ENCODE measurements at regions not wholly inside any gene's neighbourhood (a gene's known extent, or its start where the extent isn't known, plus 50 kb on each side); places are given as distances from the start of the nearest gene placed in this dataset.
"Not testable (repeated sequence)": the region's sequence is repeated elsewhere in the genome, so short reads cannot be mapped to it uniquely, and the experiment has no call there.

- H3K4me3 ChIP-seq: no peak overlapping the region
- 56 to 64% (median 59%) methylated on average over 5 of the region's 5 CpGs for WGBS, 3 donors
Measured at GRCh38 chr2:146414456-146414855, 1430.4 kb upstream of the ACVR2A start.

GRCh38 chr2:146413086-146413610 lies 1431.7 kb upstream of the ACVR2A start:
- no peak for ATAC-seq
- intact Hi-C loops (cut with DNase I): no loop called here
- no peak for DNase-seq
- Histone ChIP-seq H3K4me1 (no peaks in the 10 kb centered on the region), H3K27me3 (ENCODE audit: insufficient read depth in 3 of 3, low read length in 2 of 3) (no peaks in the 10 kb centered on the region), H3K27ac (no peak overlapping the region), H3K36me3 (ENCODE audit: insufficient read depth in 1 of 2, low read depth in 1 of 2) (no peaks in the 10 kb centered on the region), H3K4me3 (no peak overlapping the region), H3K9me3 (no peaks in the 10 kb centered on the region)
- no peak for TF ChIP-seq CTCF (IDR thresholded peaks at IDR 0.05)
- 92 to 97% (median 92%) methylated on average over 20 to 22 of the region's 22 CpGs for WGBS, 3 donors

More at GRCh38 chr2:146414456-146414855, 1430.4 kb upstream of the ACVR2A start:
- no peak for ATAC-seq
- H3K4me1 ChIP-seq: no peaks in the 10 kb centered on the region
- DNase-seq: no peak
- H3K27ac ChIP-seq: no peak overlapping the region
- TF ChIP-seq CTCF (IDR thresholded peaks at IDR 0.05): no peak
- no peaks in the 10 kb centered on the region for H3K9me3 ChIP-seq
- H3K36me3 ChIP-seq (ENCODE audit: insufficient read depth in 1 of 2, low read depth in 1 of 2): no peaks in the 10 kb centered on the region
- intact Hi-C loops (cut with DNase I): no loop called here
- no peaks in the 10 kb centered on the region for H3K27me3 ChIP-seq (ENCODE audit: insufficient read depth in 3 of 3, low read length in 2 of 3)

GRCh38 chr2:146412625-146413024 lies 1432.2 kb upstream of the ACVR2A start:
- Histone ChIP-seq H3K4me1 (no peaks in the 10 kb centered on the region), H3K27me3 (ENCODE audit: insufficient read depth in 3 of 3, low read length in 2 of 3) (no peaks in the 10 kb centered on the region), H3K36me3 (ENCODE audit: insufficient read depth in 1 of 2, low read depth in 1 of 2) (no peaks in the 10 kb centered on the region), H3K27ac (no peak overlapping the region), H3K4me3 (no peak overlapping the region), H3K9me3 (no peaks in the 10 kb centered on the region)
- intact Hi-C loops (cut with DNase I): no loop called here
- 93% methylated on average over 8 of the region's 8 CpGs for WGBS, 3 donors
- ATAC-seq (no peak), DNase-seq (no peak)
- no peak for TF ChIP-seq CTCF (IDR thresholded peaks at IDR 0.05)

- DNase-seq; ATAC-seq; intact Hi-C loops (cut with DNase I); H3K4me1 ChIP-seq; H3K27me3 ChIP-seq (ENCODE audit: insufficient read depth in 3 of 3, low read length in 2 of 3); H3K9me3 ChIP-seq; H3K27ac ChIP-seq; H3K36me3 ChIP-seq (ENCODE audit: insufficient read depth in 1 of 2, low read depth in 1 of 2); H3K4me3 ChIP-seq: not testable (repeated sequence)
- WGBS, 3 donors: 89 to 95% (median 91%) methylated on average over 17 to 29 of the region's 30 CpGs
Measured at GRCh38 chr2:146405402-146406309, 1439.2 kb upstream of the ACVR2A start.

GRCh38 chr2:146403546-146404160 lies 1441.2 kb upstream of the ACVR2A start:
- H3K27me3 ChIP-seq (ENCODE audit: insufficient read depth in 3 of 3, low read length in 2 of 3); H3K9me3 ChIP-seq; H3K36me3 ChIP-seq (ENCODE audit: insufficient read depth in 1 of 2, low read depth in 1 of 2); DNase-seq; H3K4me1 ChIP-seq; H3K27ac ChIP-seq; H3K4me3 ChIP-seq; intact Hi-C loops (cut with DNase I); ATAC-seq: not testable (repeated sequence)
- WGBS, 3 donors: 94 to 99% (median 94%) methylated on average over 21 to 28 of the region's 28 CpGs

Data from psoas muscle (tissue), 7 donors.